ENCODE measurements at regions not wholly inside any gene's neighbourhood (a gene's known extent, or its start where the extent isn't known, plus 50 kb on each side); places are given as distances from the start of the nearest gene placed in this dataset.

- no peak for TF ChIP-seq POLR2A (IDR thresholded peaks at IDR 0.05; ENCODE audit: low read depth, low read length)
- no peak for TF ChIP-seq POLR2AphosphoS5 (IDR thresholded peaks at IDR 0.05; ENCODE audit: low read depth, low read length)
- no peak for TF ChIP-seq POU2F2 (IDR thresholded peaks at IDR 0.05; ENCODE audit: low read depth, low read length)
- TF ChIP-seq PAX5 (IDR thresholded peaks at IDR 0.05; ENCODE audit: insufficient read depth, low read length, severe bottlenecking), result no peak
- TF ChIP-seq TAF1 (IDR thresholded peaks at IDR 0.05; ENCODE audit: low read depth, low read length), result no peak
- no peak for TF ChIP-seq SPI1 (IDR thresholded peaks at IDR 0.05; ENCODE audit: low read depth, low read length)
Measured at GRCh38 chr1:195328681-195329080, 1279.6 kb downstream of the KCNT2 start.
